ENCODE measurements at regions not wholly inside any gene's neighbourhood (a gene's known extent, or its start where the extent isn't known, plus 50 kb on each side); places are given as distances from the start of the nearest gene placed in this dataset.

GRCh38 chr1:112317611-112318062 is 78.4 kb upstream of the CTTNBP2NL start:
- TF ChIP-seq CTCF (IDR thresholded peaks at IDR 0.05; ENCODE audit: poor library complexity), result no peak
- TF ChIP-seq EZH2phosphoT487 (IDR thresholded peaks at IDR 0.05; ENCODE audit: low read depth, severe bottlenecking, unreplicated experiment), result no peak

Measured in hepatocyte (in vitro differentiated cells).